ENCODE measurements at regions not wholly inside any gene's neighbourhood (a gene's known extent, or its start where the extent isn't known, plus 50 kb on each side); places are given as distances from the start of the nearest gene placed in this dataset.
"Not testable (repeated sequence)": the region's sequence is repeated elsewhere in the genome, so short reads cannot be mapped to it uniquely, and the experiment has no call there.

DNA sequence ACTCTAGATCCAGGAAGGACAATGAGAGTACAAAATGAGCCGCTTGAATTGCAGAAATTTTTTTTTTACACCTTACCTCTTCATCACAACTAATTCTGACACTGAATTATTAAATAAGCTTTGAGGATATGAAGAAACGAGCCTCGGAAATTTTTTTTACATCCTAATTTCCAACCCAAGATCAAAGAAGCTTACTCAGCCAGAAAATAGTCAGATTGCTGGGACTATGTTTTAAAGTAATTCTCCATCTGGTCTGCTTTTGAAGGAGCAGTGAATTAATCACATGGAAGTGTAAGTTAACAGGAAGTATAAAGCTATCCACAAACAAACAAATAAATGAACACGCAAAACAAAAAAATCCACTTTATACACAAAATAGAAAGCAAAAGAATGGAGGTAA is 437.0 kb upstream of the KCNMB2 start:
- H3K9ac ChIP-seq (ENCODE audit: low read length) = no peak overlapping the region
- H3K27me3 ChIP-seq (ENCODE audit: control insufficient read depth, insufficient read depth, low read length) = no peaks in the 10 kb centered on the region
- H3K36me3 ChIP-seq (ENCODE audit: control insufficient read depth, insufficient read depth, low read length) = no peaks in the 10 kb centered on the region
- H3K4me3 ChIP-seq (ENCODE audit: low read length) = no peak overlapping the region
- H3K27ac ChIP-seq (ENCODE audit: low read depth, low read length) = no peak overlapping the region
- H3K4me1 ChIP-seq (ENCODE audit: control insufficient read depth, insufficient read depth, low read length) = peaks cover 8% of the 10 kb centered on the region

DNA sequence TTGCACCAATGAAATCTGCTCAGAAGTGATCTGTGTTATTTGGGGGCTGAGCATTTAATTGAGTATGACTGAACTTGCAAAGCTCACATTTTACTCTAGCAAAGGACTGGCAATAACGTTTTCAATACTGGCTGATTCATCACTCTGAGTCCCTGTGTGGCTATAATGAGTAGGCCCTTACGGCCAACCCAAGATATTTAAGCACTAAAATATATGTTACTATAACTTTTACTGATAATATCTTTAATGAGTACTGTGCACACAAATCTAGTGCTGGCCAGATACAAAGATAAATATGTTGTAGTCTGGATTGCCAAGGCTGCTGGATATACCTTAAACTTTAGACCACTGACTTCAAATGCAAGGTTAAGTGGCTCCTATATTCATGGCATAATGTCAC is 436.4 kb upstream of the KCNMB2 start:
- peaks cover 8% of the 10 kb centered on the region for H3K4me1 ChIP-seq (ENCODE audit: control insufficient read depth, insufficient read depth, low read length)
- H3K9ac ChIP-seq (ENCODE audit: low read length) = no peak overlapping the region
- H3K27ac ChIP-seq (ENCODE audit: low read depth, low read length) = no peak overlapping the region
- H3K27me3 ChIP-seq (ENCODE audit: control insufficient read depth, insufficient read depth, low read length) = no peaks in the 10 kb centered on the region
- no peak overlapping the region for H3K4me3 ChIP-seq (ENCODE audit: low read length)
- H3K36me3 ChIP-seq (ENCODE audit: control insufficient read depth, insufficient read depth, low read length) = no peaks in the 10 kb centered on the region

DNA sequence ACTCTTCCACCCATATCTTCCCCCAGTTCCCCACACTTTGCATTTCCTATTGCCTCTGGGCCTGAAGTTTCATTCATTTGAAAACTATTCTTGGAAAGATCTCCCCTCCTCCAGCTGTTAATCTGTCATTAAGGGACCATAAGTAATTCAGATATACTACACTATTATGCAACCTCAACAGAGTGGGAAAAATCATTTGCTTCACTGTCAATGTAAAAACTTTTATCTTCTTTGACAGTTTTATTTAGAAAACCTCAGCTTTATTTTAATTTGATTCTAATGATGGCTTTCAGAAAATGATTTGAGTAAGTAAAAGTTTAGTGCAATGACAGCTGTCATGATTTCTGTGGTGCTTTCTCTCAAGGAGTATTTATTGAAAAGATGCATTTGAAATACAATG is 435.3 kb upstream of the KCNMB2 start:
- H3K4me3 ChIP-seq (ENCODE audit: low read length) = no peak overlapping the region
- H3K27ac ChIP-seq (ENCODE audit: low read depth, low read length) = no peak overlapping the region
- no peaks in the 10 kb centered on the region for H3K27me3 ChIP-seq (ENCODE audit: control insufficient read depth, insufficient read depth, low read length)
- H3K36me3 ChIP-seq (ENCODE audit: control insufficient read depth, insufficient read depth, low read length) = no peaks in the 10 kb centered on the region
- peaks cover 8% of the 10 kb centered on the region for H3K4me1 ChIP-seq (ENCODE audit: control insufficient read depth, insufficient read depth, low read length)
- no peak overlapping the region for H3K9ac ChIP-seq (ENCODE audit: low read length)

DNA sequence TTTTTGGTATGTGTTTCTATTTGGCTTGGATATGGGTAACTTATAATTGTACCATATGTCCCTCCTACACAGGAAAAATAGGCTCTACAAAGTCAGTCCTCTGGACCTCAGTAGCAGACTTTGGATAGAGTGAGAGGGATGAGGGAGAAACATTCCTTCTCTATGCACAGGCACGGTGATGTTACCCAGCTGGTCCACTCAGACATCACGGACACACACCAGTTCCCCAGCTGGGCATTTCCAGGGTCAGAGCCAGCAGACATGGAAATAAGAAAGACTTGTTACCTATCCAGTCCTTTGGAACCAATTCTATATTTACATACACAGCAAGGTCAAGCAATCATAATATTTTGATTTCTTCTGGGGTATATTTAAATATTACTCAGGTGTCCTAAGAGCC is 433.1 kb upstream of the KCNMB2 start:
- H3K36me3 ChIP-seq (ENCODE audit: control insufficient read depth, insufficient read depth, low read length) = no peaks in the 10 kb centered on the region
- H3K4me3 ChIP-seq (ENCODE audit: low read length) = no peak overlapping the region
- H3K9ac ChIP-seq (ENCODE audit: low read length) = no peak overlapping the region
- peaks cover 8% of the 10 kb centered on the region for H3K4me1 ChIP-seq (ENCODE audit: control insufficient read depth, insufficient read depth, low read length)
- no peak overlapping the region for H3K27ac ChIP-seq (ENCODE audit: low read depth, low read length)
- no peaks in the 10 kb centered on the region for H3K27me3 ChIP-seq (ENCODE audit: control insufficient read depth, insufficient read depth, low read length)

DNA sequence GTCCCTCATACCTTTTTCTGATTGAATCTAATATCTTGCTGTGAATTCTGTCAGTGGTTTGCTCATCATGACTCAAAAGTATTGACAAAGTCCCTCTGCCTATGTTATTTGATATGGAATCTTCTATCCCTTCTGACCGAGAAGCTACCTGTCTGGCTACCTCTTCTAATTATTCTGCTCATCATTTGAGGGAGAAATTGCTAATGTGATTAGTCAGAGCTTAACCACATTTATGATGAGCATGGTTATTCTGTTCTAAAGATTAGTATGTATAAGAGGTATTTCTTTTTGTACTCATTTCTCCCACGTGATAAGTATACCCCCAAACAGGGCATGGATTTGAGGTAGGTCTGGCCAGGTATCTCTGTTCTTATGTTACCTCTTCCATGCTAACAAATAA is 428.4 kb upstream of the KCNMB2 start:
- Histone ChIP-seq H3K4me1 (ENCODE audit: control insufficient read depth, insufficient read depth, low read length) (peaks cover 5% of the 10 kb centered on the region), H3K27me3 (ENCODE audit: control insufficient read depth, insufficient read depth, low read length) (no peaks in the 10 kb centered on the region), H3K27ac (ENCODE audit: low read depth, low read length) (no peak overlapping the region), H3K36me3 (ENCODE audit: control insufficient read depth, insufficient read depth, low read length) (no peaks in the 10 kb centered on the region), H3K4me3 (ENCODE audit: low read length) (no peak overlapping the region), H3K9ac (ENCODE audit: low read length) (no peak overlapping the region)

DNA sequence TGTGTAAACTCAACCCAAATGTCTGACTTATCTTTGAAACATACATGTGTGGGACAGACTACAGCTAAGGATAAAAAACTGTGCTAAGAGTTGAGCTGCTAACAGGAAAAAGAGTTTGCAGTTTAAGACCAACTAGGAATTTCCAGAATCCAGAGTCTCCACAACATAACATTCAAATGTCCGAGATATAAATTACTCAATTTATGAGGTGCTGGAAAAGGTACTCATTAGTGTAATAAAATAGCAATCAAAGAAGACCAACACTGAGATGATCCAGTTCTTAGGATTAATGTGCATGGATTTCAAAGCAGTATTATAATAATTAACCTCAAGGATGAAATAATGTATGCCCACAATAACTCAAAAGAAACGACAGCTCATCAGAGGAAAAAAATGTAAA is 426.5 kb upstream of the KCNMB2 start:
- no peak overlapping the region for H3K9ac ChIP-seq (ENCODE audit: low read length)
- no peaks in the 10 kb centered on the region for H3K4me1 ChIP-seq (ENCODE audit: control insufficient read depth, insufficient read depth, low read length)
- H3K27ac ChIP-seq (ENCODE audit: low read depth, low read length) = no peak overlapping the region
- H3K36me3 ChIP-seq (ENCODE audit: control insufficient read depth, insufficient read depth, low read length) = no peaks in the 10 kb centered on the region
- H3K4me3 ChIP-seq (ENCODE audit: low read length) = no peak overlapping the region
- no peaks in the 10 kb centered on the region for H3K27me3 ChIP-seq (ENCODE audit: control insufficient read depth, insufficient read depth, low read length)

DNA sequence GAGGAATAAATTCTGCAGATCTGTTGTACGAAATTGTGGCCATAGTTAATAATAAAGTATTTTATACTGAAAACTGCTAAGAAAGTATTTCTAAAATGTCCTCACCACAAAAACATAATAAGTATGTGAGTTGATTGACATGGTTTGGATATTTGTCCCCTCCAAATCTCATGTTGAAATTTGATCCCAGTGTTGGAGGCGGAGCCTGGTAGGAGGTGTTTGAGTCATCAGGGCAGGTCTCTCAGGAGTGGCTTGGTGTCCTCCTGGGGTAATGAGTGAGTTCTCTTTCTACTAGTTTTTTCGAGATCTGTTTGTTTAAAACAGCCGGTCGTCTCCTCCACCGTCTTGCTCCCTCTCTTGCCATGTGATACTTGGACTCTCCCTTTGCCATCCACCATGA is 424.1 kb upstream of the KCNMB2 start:
- Histone ChIP-seq H3K27me3 (ENCODE audit: control insufficient read depth, insufficient read depth, low read length) (no peaks in the 10 kb centered on the region), H3K4me1 (ENCODE audit: control insufficient read depth, insufficient read depth, low read length) (peaks cover 2% of the 10 kb centered on the region), H3K4me3 (ENCODE audit: low read length) (no peak overlapping the region), H3K9ac (ENCODE audit: low read length) (no peak overlapping the region), H3K27ac (ENCODE audit: low read depth, low read length) (no peak overlapping the region), H3K36me3 (ENCODE audit: control insufficient read depth, insufficient read depth, low read length) (no peaks in the 10 kb centered on the region)

DNA sequence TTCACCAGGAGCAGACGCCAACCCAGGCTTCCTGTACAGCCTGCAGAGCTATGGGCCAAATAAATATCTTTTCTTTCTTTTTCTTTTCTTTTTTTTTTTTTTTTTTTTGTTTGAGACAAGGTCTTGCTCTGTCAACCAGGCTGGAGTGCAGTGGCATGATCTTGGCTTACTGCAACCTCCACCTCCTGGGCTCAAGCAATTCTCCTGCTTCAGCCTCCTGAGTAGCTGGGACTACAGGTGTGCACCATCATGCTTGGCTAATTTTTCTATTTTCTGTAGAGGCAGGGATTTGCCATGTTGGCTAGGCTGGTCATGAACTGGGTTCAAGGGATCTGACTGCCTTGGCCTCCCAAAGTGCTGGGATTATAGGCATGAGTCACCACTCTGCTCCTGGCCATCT is 423.7 kb upstream of the KCNMB2 start:
- H3K27me3 ChIP-seq (ENCODE audit: control insufficient read depth, insufficient read depth, low read length); H3K4me3 ChIP-seq (ENCODE audit: low read length); H3K9ac ChIP-seq (ENCODE audit: low read length); H3K4me1 ChIP-seq (ENCODE audit: control insufficient read depth, insufficient read depth, low read length); H3K36me3 ChIP-seq (ENCODE audit: control insufficient read depth, insufficient read depth, low read length); H3K27ac ChIP-seq (ENCODE audit: low read depth, low read length): not testable (repeated sequence)

DNA sequence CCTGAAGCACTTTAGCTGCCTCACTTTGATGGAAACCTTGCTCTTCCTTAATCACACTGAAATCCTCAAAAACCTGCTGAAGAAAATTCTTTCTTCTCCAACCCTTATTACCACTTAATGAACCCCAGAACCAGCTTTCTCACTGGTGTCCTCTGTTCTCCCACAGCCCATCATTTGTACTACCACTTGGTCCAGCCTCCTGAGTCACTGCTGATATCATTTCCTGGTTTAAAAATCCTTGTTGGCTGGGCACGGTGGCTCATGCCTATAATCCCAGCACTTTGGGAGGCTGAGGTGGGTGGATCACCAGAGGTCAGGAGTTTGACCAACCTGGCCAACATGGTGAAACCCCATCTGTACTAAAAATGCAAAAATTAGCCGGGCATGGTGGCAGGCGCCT is 418.6 kb upstream of the KCNMB2 start:
- H3K27me3 ChIP-seq (ENCODE audit: control insufficient read depth, insufficient read depth, low read length) = no peaks in the 10 kb centered on the region
- no peak overlapping the region for H3K27ac ChIP-seq (ENCODE audit: low read depth, low read length)
- no peak overlapping the region for H3K9ac ChIP-seq (ENCODE audit: low read length)
- no peak overlapping the region for H3K4me3 ChIP-seq (ENCODE audit: low read length)
- H3K36me3 ChIP-seq (ENCODE audit: control insufficient read depth, insufficient read depth, low read length) = no peaks in the 10 kb centered on the region
- H3K4me1 ChIP-seq (ENCODE audit: control insufficient read depth, insufficient read depth, low read length) = peaks cover 2% of the 10 kb centered on the region

DNA sequence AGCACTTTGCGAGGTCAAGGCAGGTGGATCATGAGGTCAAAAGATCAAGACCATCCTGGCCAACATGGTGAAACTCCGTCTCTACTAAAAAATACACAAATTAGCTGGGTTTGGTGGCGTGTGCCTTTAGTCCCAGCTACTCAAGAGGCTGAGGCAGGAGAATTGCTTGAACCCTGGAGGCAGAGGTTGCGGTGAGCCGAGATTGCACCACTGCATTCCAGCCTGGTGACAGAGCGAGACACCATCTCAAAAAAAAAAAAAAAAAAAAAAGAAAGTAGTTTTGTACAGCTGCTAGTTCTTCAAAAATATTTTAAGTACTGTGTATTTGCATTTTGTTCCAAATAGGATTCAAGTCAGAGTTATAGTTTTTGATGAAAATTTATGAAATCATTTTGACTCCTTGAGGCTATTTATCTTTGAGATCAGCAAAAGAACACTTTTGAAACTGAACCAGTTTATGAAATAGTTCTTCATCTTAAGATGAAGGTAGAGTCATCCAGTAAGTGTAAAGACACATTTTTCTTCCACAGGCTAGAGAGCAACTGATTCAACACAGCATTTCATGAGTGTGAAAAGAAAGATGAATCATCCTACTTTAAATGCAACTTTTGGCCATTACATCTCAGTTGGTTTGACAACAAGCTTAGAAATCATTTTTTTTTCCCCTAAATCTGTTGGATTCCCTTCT is 416.5 kb upstream of the KCNMB2 start:
- H3K27me3 ChIP-seq (ENCODE audit: control insufficient read depth, insufficient read depth, low read length); H3K27ac ChIP-seq (ENCODE audit: low read depth, low read length); H3K4me1 ChIP-seq (ENCODE audit: control insufficient read depth, insufficient read depth, low read length); H3K9ac ChIP-seq (ENCODE audit: low read length); H3K36me3 ChIP-seq (ENCODE audit: control insufficient read depth, insufficient read depth, low read length); H3K4me3 ChIP-seq (ENCODE audit: low read length): not testable (repeated sequence)

DNA sequence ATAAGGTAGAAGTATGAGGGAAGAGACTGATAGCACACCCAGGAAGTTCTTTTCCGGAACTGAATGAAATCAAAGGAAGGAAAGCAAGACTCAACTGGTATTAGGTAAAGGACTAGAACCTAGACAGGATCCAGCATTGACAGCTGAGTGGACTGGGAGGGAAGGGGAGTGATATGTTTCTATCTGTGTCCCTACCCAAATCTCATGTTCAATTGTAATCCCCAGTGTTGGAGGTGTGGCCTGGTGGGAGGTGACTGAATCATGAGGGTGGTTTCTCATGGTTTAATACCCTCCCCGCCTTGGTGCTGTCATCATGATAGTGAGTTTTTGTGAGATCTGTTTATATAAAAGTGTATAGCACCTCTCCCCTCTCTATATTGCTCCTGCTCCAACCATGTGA is 415.9 kb upstream of the KCNMB2 start:
- Histone ChIP-seq H3K4me3 (ENCODE audit: low read length) (no peak overlapping the region), H3K36me3 (ENCODE audit: control insufficient read depth, insufficient read depth, low read length) (no peaks in the 10 kb centered on the region), H3K27me3 (ENCODE audit: control insufficient read depth, insufficient read depth, low read length) (no peaks in the 10 kb centered on the region)

DNA sequence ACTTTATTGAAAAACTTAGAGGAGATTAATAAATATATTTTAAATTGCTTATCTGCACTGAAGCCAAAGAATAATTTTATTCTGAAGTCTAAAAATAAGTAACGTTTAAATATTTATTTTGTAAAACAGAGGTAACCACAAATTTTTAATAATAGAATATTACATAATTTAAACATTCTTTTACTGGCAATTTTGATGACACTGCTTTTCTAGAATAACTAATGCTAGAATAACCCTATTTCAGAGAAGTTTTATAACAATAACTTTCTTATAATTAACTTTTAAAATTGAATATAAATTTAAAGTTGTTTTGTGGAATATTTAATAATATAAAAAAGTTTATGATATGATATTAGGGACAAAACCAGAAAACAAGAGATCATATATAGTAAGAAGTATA is 409.6 kb upstream of the KCNMB2 start:
- Histone ChIP-seq H3K36me3 (ENCODE audit: control insufficient read depth, insufficient read depth, low read length) (no peaks in the 10 kb centered on the region), H3K4me3 (ENCODE audit: low read length) (no peak overlapping the region), H3K27ac (ENCODE audit: low read depth, low read length) (no peak overlapping the region), H3K9ac (ENCODE audit: low read length) (no peak overlapping the region), H3K27me3 (ENCODE audit: control insufficient read depth, insufficient read depth, low read length) (no peaks in the 10 kb centered on the region), H3K4me1 (ENCODE audit: control insufficient read depth, insufficient read depth, low read length) (no peaks in the 10 kb centered on the region)

More for the DNA sequence above, 415.9 kb upstream of the KCNMB2 start:
- Histone ChIP-seq H3K27ac (ENCODE audit: low read depth, low read length) (no peak overlapping the region), H3K4me1 (ENCODE audit: control insufficient read depth, insufficient read depth, low read length) (peaks cover 2% of the 10 kb centered on the region), H3K9ac (ENCODE audit: low read length) (no peak overlapping the region)

DNA sequence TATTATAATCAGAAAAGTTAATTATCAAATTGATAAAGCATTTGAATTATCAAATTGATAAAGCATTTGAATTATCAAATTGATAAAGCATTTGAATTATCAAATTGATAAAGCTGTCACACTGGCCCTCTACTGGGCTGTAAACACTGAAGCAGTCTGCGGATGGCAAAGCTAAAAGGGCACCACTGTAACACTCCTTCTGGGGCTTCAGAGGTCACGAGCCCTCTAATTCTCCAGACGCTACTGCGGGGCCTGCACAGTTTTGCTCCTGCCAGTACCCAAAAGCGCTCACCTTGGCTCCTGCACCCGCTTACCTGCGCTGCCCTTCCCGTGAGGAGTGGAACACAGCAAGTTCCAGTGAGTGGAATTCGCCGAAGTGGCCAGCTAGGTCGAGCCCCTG is 409.0 kb upstream of the KCNMB2 start:
- no peaks in the 10 kb centered on the region for H3K27me3 ChIP-seq (ENCODE audit: control insufficient read depth, insufficient read depth, low read length)
- H3K4me3 ChIP-seq (ENCODE audit: low read length) = no peak overlapping the region
- no peak overlapping the region for H3K27ac ChIP-seq (ENCODE audit: low read depth, low read length)

More for the DNA sequence above, 409.0 kb upstream of the KCNMB2 start:
- Histone ChIP-seq H3K4me1 (ENCODE audit: control insufficient read depth, insufficient read depth, low read length) (no peaks in the 10 kb centered on the region), H3K36me3 (ENCODE audit: control insufficient read depth, insufficient read depth, low read length) (no peaks in the 10 kb centered on the region), H3K9ac (ENCODE audit: low read length) (no peak overlapping the region)

Measured in rectal smooth muscle tissue (tissue), 1 donor.